RWPE2 (cell line): ENCODE measurements at regions not wholly inside any gene's neighbourhood (a gene's known extent, or its start where the extent isn't known, plus 50 kb on each side); places are given as distances from the start of the nearest gene placed in this dataset.

Source experiments
- ATAC-seq: fragments of 200-7000 bp; cut with Tn5 transposase; 3 replicates; pipeline ENCODE4 v1.9.1; 2021; ENCODE audit warnings: low read depth
- DNase-seq: peaks from one replicate; pipeline ENCODE4 v3.0.0-alpha.2; 2020; ENCODE audit warnings: low spot score
- H3K27ac ChIP-seq: fragments of 450-650 bp; 2 replicates; pipeline ENCODE4 v1.5.1; 2017; ENCODE audit warnings: mild to moderate bottlenecking; ENCODE audit not compliant: poor library complexity, severe bottlenecking
- H3K27me3 ChIP-seq: fragments of 250-450 bp; sonication (Bioruptor Pico); 2 replicates; pipeline ENCODE4 v1.5.1; 2021; ENCODE audit warnings: mild to moderate bottlenecking, moderate library complexity; ENCODE audit not compliant: insufficient read depth, poor library complexity, severe bottlenecking
- H3K36me3 ChIP-seq: fragments of 250-450 bp; sonication (Bioruptor Pico); 2 replicates; pipeline ENCODE4 v1.5.1; 2020; ENCODE audit warnings: low read depth, mild to moderate bottlenecking, moderate library complexity
- H3K4me1 ChIP-seq: fragments of 250-450 bp; sonication (Bioruptor Pico); 2 replicates; pipeline ENCODE4 v1.5.1; 2021; ENCODE audit warnings: mild to moderate bottlenecking, moderate library complexity; ENCODE audit not compliant: insufficient read depth, poor library complexity, severe bottlenecking
- H3K4me3 ChIP-seq: fragments of 250-450 bp; sonication (Bioruptor Pico); 2 replicates; pipeline ENCODE4 v1.5.1; 2021; ENCODE audit warnings: mild to moderate bottlenecking, moderate library complexity; ENCODE audit not compliant: severe bottlenecking
- H3K9me3 ChIP-seq: fragments of 250-450 bp; sonication (Bioruptor Pico); 2 replicates; pipeline ENCODE4 v1.5.1; 2021; ENCODE audit warnings: mild to moderate bottlenecking, moderate library complexity; ENCODE audit not compliant: severe bottlenecking
- TF ChIP-seq, protein P1 (sequence below): fragments of 450-650 bp; IDR thresholded peaks from one replicate; pipeline ENCODE4 v1.5.1; 2017; ENCODE audit warnings: mild to moderate bottlenecking, moderate library complexity; ENCODE audit not compliant: poor library complexity, severe bottlenecking

DNA sequence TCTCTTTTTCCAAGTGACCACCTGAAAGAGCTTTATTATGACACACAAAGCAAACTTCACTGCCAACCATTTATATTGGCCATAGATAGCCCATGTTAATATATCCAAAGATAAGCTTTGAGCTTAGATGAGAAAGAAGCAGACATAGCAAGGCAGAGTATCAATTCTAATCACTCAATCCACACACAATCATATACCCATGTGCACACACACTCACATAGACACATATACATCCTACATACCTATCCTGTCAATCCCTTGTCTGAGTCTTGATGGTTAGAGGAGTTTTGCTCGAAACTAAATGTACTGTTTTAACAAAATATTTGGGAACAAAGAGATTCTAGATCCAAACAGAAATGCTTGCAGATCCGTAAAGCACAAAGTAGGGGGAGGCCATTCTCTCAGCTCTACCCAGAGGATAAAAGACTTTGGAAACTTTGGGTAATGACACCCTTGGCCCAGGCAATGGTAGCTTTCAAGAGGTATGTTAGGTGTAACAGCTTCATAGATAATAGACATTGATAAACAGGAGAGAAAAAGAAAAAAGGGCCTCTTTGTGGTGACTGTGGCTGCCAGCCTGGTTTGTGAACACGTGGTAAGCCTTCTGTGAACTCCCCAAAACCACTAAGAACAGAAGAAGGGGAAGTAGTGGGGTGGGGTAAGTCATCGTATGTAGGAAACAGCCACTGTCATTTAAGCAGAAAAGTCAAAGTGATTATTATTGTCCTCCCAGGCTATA is 121.6 kb downstream of the TLR4 start:
- ATAC-seq: no peak
- TF ChIP-seq, protein P1, sequence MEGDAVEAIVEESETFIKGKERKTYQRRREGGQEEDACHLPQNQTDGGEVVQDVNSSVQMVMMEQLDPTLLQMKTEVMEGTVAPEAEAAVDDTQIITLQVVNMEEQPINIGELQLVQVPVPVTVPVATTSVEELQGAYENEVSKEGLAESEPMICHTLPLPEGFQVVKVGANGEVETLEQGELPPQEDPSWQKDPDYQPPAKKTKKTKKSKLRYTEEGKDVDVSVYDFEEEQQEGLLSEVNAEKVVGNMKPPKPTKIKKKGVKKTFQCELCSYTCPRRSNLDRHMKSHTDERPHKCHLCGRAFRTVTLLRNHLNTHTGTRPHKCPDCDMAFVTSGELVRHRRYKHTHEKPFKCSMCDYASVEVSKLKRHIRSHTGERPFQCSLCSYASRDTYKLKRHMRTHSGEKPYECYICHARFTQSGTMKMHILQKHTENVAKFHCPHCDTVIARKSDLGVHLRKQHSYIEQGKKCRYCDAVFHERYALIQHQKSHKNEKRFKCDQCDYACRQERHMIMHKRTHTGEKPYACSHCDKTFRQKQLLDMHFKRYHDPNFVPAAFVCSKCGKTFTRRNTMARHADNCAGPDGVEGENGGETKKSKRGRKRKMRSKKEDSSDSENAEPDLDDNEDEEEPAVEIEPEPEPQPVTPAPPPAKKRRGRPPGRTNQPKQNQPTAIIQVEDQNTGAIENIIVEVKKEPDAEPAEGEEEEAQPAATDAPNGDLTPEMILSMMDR: no peak
- H3K27ac ChIP-seq: no peak overlapping the region

DNA sequence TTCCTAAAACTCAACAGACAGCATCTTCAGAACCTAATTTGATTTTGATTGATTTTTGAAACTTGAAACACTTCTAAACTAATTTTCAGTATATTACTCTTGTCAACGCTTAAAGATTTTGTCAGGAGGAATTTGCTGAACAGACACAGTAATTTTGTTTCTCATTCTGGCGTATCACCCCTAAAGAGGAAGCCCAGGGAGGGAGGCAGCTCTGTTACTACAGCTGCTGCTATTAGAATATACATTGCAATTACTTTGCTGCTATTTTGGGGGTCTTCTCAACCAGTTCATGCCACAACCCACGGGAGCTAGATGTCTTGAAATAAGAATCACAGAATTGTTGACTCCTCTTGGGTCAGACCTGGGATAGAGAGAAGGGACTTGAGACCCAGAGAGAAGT is 122.6 kb downstream of the TLR4 start:
- Histone ChIP-seq H3K27ac (no peak overlapping the region), H3K4me1 (no peaks in the 10 kb centered on the region), H3K36me3 (no peaks in the 10 kb centered on the region), H3K27me3 (peaks cover 7% of the 10 kb centered on the region), H3K4me3 (no peak overlapping the region), H3K9me3 (no peaks in the 10 kb centered on the region)
- TF ChIP-seq, protein P1: no peak
- ATAC-seq: no peak
- no peak for DNase-seq

More for the DNA sequence above, 121.6 kb downstream of the TLR4 start:
- H3K36me3 ChIP-seq: no peaks in the 10 kb centered on the region
- DNase-seq: no peak
- H3K9me3 ChIP-seq: no peaks in the 10 kb centered on the region
- peaks cover 11% of the 10 kb centered on the region for H3K27me3 ChIP-seq
- no peak overlapping the region for H3K4me3 ChIP-seq
- H3K4me1 ChIP-seq: no peaks in the 10 kb centered on the region

DNA sequence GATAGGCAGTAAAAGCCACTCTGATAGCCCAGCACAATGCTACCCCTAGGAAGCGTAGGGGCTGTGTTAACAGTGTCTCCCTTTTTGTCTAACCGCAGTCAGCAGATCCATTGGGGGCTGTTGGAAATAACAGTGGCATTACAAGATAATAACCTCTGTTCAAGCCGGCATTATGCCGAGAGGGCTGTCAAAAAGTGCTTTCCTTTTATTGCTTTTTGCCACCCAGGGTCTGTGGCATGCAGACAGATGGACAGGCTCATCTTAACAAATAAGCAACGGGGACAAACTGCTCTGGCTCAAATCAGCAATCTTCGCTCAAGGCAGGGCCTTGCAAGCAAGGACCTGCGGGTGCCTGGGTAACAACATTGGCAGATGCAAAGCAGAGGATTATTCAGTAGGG is 123.3 kb downstream of the TLR4 start:
- Histone ChIP-seq H3K27ac (no peak overlapping the region), H3K36me3 (no peaks in the 10 kb centered on the region), H3K4me1 (no peaks in the 10 kb centered on the region), H3K27me3 (peaks cover 7% of the 10 kb centered on the region), H3K4me3 (no peak overlapping the region), H3K9me3 (no peaks in the 10 kb centered on the region)
- ATAC-seq (no peak), DNase-seq (no peak)
- TF ChIP-seq, protein P1: no peak

DNA sequence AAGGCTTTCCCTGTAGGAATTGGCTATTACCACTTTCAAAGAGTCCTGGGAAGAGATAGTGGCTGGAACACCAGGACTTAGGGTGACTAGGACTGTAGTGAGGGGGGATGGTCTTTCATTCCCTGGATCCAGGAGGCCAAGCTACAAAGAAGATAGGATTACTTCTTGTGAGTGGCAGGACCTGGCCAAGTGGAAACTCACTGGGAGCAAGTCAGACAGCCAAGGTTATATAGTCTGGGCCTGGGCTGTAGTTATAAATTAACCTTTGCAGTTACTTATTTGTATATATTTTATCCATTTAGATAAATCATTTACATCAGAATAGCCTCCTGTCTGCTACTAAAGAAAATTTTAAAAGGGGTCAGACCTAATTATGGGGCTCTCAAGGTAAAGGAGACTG is 124.3 kb downstream of the TLR4 start:
- no peaks in the 10 kb centered on the region for H3K36me3 ChIP-seq
- no peaks in the 10 kb centered on the region for H3K4me1 ChIP-seq
- H3K27me3 ChIP-seq: peaks cover 3% of the 10 kb centered on the region
- no peak overlapping the region for H3K4me3 ChIP-seq
- ATAC-seq (no peak), DNase-seq (no peak)
- no peaks in the 10 kb centered on the region for H3K9me3 ChIP-seq
- H3K27ac ChIP-seq: no peak overlapping the region
- TF ChIP-seq, protein P1: no peak

DNA sequence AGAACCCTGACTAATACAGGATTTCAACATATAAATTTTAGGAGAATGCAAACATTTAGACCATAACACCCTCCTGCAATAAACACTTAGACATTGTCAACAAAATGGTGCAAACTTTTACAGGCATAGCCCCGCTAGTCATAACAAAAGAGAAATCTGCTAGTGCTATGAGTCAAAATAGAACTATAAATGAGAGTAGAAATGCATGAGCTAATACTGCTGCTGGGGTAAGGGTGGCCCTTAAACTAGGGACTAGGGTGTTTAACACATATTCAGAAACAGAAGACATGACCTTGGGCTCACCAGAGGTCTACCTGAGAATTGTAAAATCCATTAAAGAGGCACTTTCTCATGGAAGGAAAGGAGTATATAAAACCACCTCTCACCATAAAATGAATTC is 131.6 kb downstream of the TLR4 start:
- TF ChIP-seq, protein P1: no peak
- Histone ChIP-seq H3K4me1 (no peaks in the 10 kb centered on the region), H3K4me3 (no peak overlapping the region), H3K27ac (no peak overlapping the region), H3K36me3 (no peaks in the 10 kb centered on the region), H3K9me3 (no peaks in the 10 kb centered on the region), H3K27me3 (no peaks in the 10 kb centered on the region)
- ATAC-seq (no peak), DNase-seq (no peak)
